Breast epithelium (tissue), 4 donors: ENCODE measurements at regions not wholly inside any gene's neighbourhood (a gene's known extent, or its start where the extent isn't known, plus 50 kb on each side); places are given as distances from the start of the nearest gene placed in this dataset.

ENCODE experiments used
- DNase-seq, 2 donors: peaks; one replicate each; pipeline ENCODE4 v3.0.0-alpha.2; 2019; ENCODE audit warnings: low spot score in 2 of 2
- H3K27ac ChIP-seq, 2 donors: fragments of 200-600 bp; sonication (generic) in 1 of 2; one replicate each; pipeline ENCODE4 v1.5.1; 2016 to 2019; ENCODE audit warnings: mild to moderate bottlenecking in 1 of 2
- H3K27me3 ChIP-seq, 2 donors: fragments of 200-600 bp; sonication (generic) in 1 of 2; one replicate each; pipeline versions ENCODE4 v1.5.1 to v1.6.0; 2017 to 2019; ENCODE audit warnings: control low read depth in 1 of 2, mild to moderate bottlenecking in 1 of 2
- H3K36me3 ChIP-seq: fragments of 200-600 bp; one replicate; pipeline ENCODE4 v1.5.1; 2019
- H3K4me1 ChIP-seq, 2 donors: fragments of 200-600 bp; sonication (generic); one replicate each; pipeline ENCODE4 v1.5.1; 2016 to 2019; ENCODE audit warnings: control low read depth in 1 of 2
- H3K4me3 ChIP-seq, 3 donors: fragments of 200-600 bp; sonication (generic); 1 replicate in 2 of 3; 2 replicates in 1 of 3; pipeline ENCODE4 v1.5.1; 2016 to 2019; ENCODE audit warnings: mild to moderate bottlenecking in 3 of 3, moderate library complexity in 2 of 3
- H3K9me3 ChIP-seq, 2 donors: fragments of 200-600 bp; sonication (generic) in 1 of 2; one replicate each; pipeline ENCODE4 v1.5.1; 2016 to 2019; ENCODE audit warnings: control low read depth in 1 of 2
- POLR2A ChIP-seq: fragments of 450-650 bp; IDR thresholded peaks from one replicate; pipeline ENCODE4 v1.6.1; 2016; ENCODE audit warnings: antibody characterized with exemption, mild to moderate bottlenecking, moderate library complexity
- POLR2AphosphoS5 ChIP-seq, 3 donors: sonication (generic); formaldehyde crosslinking; IDR thresholded peaks; one replicate each; pipeline ENCODE4 v1.6.1; 2017; ENCODE audit warnings: antibody characterized with exemption in 3 of 3
- intact Hi-C: fragments of 100-400 bp; cut with DNase I; formaldehyde crosslinking; loops from one replicate; pipeline ENCODE4 v1.15.1; 2023; ENCODE audit warnings: low total_unique reads
- TF ChIP-seq, protein P1 (sequence below), 3 donors: fragments of 450-650 bp; IDR thresholded peaks; one replicate each; pipeline ENCODE4 v1.5.1; 2016 to 2017; ENCODE audit warnings: antibody characterized with exemption in 3 of 3, mild to moderate bottlenecking in 3 of 3, moderate library complexity in 3 of 3

DNA sequence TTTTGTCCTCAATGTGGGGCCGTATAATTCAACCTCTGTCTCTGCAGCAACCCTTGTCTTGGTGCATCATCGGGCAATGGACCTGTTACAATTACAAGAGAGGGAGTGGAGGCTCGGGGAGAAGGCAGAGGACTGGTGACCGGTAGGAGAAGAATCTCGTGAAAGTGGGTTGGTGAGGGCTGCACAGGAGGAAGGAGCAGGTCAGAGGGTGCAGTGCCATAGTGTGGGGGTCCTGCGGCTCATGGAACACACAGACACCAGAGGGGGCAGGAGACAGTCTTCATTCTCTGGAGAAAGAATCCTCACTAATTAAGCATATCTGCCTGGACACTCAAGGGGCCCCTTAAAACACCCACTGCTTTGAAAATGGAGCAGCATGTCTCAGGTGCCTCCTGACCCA is 174.7 kb upstream of the B3GAT1 start:
- no peaks in the 10 kb centered on the region for H3K9me3 ChIP-seq
- H3K4me1 ChIP-seq = no peaks in the 10 kb centered on the region
- no peaks in the 10 kb centered on the region for H3K27me3 ChIP-seq
- no peak overlapping the region for H3K27ac ChIP-seq
- H3K4me3 ChIP-seq = no peak overlapping the region
- no peaks in the 10 kb centered on the region for H3K36me3 ChIP-seq
- TF ChIP-seq POLR2AphosphoS5 (IDR thresholded peaks at IDR 0.05) (no peak), POLR2A (no peak)
- TF ChIP-seq, protein P1, sequence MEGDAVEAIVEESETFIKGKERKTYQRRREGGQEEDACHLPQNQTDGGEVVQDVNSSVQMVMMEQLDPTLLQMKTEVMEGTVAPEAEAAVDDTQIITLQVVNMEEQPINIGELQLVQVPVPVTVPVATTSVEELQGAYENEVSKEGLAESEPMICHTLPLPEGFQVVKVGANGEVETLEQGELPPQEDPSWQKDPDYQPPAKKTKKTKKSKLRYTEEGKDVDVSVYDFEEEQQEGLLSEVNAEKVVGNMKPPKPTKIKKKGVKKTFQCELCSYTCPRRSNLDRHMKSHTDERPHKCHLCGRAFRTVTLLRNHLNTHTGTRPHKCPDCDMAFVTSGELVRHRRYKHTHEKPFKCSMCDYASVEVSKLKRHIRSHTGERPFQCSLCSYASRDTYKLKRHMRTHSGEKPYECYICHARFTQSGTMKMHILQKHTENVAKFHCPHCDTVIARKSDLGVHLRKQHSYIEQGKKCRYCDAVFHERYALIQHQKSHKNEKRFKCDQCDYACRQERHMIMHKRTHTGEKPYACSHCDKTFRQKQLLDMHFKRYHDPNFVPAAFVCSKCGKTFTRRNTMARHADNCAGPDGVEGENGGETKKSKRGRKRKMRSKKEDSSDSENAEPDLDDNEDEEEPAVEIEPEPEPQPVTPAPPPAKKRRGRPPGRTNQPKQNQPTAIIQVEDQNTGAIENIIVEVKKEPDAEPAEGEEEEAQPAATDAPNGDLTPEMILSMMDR (IDR thresholded peaks at IDR 0.05) = no peak
- DNase-seq = no peak
- intact Hi-C loops = no loop called here

DNA sequence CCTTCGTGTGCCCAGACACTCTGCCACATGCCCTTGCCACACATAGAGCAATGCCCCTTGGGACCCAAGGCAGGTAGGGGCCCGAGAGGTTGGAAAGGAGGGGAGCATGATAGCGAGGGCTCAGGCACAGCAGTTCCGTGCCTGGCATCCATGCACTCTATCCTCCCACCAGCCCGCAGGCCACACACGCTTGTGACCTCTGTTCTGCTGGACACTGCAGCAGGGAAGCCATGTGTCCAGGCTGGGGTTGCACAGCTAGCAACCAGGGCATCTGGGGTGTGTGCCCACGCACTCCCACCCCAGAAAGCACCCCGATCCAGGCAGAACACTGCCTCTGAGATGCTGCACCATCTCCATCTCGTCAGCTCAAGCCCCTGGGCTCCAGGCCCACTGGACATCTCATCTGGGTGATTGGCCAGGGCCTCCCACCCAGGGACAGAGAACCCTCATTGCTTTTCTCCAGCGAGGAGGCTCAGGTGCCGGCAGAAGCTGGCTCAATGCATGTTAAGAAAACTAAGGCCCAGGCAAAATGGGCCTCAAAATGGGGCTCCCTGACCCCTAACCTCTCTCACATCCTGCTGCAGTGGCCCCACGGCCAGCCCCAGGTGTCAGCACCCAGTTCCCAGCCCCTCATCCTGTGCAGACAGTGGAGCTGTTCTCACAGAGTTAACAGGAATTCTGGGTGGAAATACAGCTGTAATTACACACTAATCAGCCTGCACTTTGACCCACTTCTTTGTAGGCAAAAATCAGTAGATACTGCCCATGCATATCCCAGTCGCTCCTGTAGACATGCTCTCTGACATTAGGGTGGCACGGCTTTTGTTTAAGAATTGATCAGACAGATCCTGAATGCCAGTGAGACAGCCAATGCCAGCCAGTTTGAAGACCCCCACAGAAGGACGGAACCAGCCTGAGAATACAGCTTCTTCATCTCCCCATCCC is 173.9 kb upstream of the B3GAT1 start:
- DNase-seq = no peak
- Histone ChIP-seq H3K4me1 (no peaks in the 10 kb centered on the region), H3K9me3 (no peaks in the 10 kb centered on the region), H3K27me3 (no peaks in the 10 kb centered on the region), H3K27ac (no peak overlapping the region), H3K36me3 (no peaks in the 10 kb centered on the region), H3K4me3 (no peak overlapping the region)
- TF ChIP-seq, protein P1 (IDR thresholded peaks at IDR 0.05) = no peak
- no peak for TF ChIP-seq POLR2AphosphoS5 (IDR thresholded peaks at IDR 0.05)
- no peak for TF ChIP-seq POLR2A
- intact Hi-C loops = no loop called here

DNA sequence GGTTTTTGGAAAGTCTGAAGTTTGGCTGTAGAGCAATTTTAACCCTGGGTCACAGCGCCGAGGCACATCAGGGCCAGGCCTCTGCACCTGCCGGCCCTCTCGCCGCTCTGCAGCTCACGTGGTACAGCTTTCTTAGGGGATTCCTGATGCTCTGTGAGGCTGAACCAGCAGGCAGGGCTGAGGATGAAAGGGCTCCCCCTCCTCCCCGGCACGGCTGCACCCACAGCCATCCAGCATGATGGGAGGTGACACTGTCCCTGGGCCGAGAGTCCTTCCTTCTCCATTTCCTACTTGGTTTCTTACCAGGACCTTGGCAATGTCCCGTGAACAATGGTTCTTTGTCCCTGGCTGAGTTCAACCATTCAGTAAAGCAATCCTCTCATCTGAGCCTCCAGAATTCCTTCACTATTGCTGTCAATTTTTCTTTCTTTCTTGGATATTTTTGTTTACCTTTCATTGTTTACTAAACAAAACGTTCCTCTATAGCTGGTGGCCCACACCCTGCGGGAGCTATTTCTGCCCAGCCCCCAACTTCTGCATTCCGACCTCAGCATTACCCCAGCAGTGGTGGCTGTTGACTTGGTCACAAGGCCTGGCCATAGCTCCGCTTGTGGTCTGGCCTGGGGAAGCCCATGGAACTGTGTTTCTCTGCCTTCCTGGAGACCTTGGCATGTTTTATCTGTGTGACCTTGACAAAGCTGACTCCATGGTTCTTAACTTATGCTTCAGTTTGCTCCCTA is 172.8 kb upstream of the B3GAT1 start:
- no peaks in the 10 kb centered on the region for H3K4me1 ChIP-seq
- DNase-seq = peak in 1 of 2 donors; percentile 31
- TF ChIP-seq POLR2AphosphoS5 (IDR thresholded peaks at IDR 0.05) = no peak
- TF ChIP-seq POLR2A = no peak
- TF ChIP-seq, protein P1 (IDR thresholded peaks at IDR 0.05) = no peak
- intact Hi-C loops = no loop called here
- H3K27ac ChIP-seq = peak overlapping the region; percentile 9 to 42
- no peak overlapping the region for H3K4me3 ChIP-seq
- H3K9me3 ChIP-seq = no peaks in the 10 kb centered on the region
- no peaks in the 10 kb centered on the region for H3K36me3 ChIP-seq
- H3K27me3 ChIP-seq = peaks cover 0 to 4% of the 10 kb centered on the region in 2 donors

DNA sequence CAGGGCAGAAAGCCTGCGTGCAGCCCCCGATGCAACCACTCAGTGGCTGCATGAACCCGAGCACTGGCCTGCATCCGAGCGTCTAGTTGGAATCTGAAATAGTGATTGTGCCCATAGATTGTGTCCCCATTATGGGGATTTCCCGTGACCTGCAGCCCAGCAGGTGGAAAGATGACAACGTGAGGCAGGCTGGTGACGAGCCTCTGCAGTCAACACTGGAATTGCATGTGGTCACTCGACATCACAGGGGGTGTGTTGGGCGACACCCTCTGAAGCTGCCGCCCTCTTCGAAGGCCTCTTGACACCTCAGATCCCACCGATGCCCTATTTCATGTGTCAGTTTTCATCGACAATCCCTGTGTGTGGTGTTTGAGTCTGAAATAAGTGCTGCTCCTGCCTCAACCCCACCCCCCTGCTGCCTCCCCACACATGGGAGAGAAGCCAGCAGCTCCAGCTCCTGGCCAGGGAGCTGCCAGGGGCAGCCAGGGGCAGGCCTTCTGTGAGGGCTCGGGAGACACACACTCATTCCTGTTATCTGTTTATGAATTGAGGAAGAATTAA is 172.0 kb upstream of the B3GAT1 start:
- Histone ChIP-seq H3K4me1 (no peaks in the 10 kb centered on the region), H3K9me3 (no peaks in the 10 kb centered on the region), H3K36me3 (no peaks in the 10 kb centered on the region), H3K27me3 (peaks cover 0 to 4% of the 10 kb centered on the region in 2 donors), H3K4me3 (no peak overlapping the region), H3K27ac (peak overlapping the region in 1 of 2 donors; percentile 9)
- no peak for DNase-seq
- TF ChIP-seq, protein P1 (IDR thresholded peaks at IDR 0.05) = no peak
- TF ChIP-seq POLR2AphosphoS5 (IDR thresholded peaks at IDR 0.05) (no peak), POLR2A (no peak)
- intact Hi-C loops = no loop called here
